A549 (cell line): ENCODE measurements at regions not wholly inside any gene's neighbourhood (a gene's known extent, or its start where the extent isn't known, plus 50 kb on each side); places are given as distances from the start of the nearest gene placed in this dataset.

Experiments used
- ATAC-seq, 2 experiments: fragments of 200-7000 bp in 1 of 2; fragments of >200 bp in 1 of 2; cut with Nextera tagmentation in 1 of 2; cut with Tn5 transposase in 1 of 2; 3 replicates each; pipeline versions ENCODE4 v1.8.0 to v1.9.1; 2018 to 2020; ENCODE audit warnings: mild to moderate bottlenecking in 1 of 2, moderate library complexity in 1 of 2
- CTCF ChIA-PET: fragments of 300-600 bp; sonication (Branson Sonifier 250); formaldehyde crosslinking; extraction: SDS; loops from one replicate; lab custom pipeline; 2021; ENCODE audit warnings: antibody characterized with exemption, inconsistent platforms; lab: Yijun Ruan, JAX
- POLR2A ChIA-PET: fragments of 350-600 bp; formaldehyde crosslinking; extraction: SDS; loops from one replicate; lab custom pipeline; 2021; ENCODE audit warnings: antibody characterized with exemption, inconsistent platforms; lab: Yijun Ruan, JAX
- DNase-seq, 2 experiments: peaks; one replicate each; pipeline versions ENCODE4 v3.0.0 to v3.0.0-alpha.2; 2011 to 2016; ENCODE audit warnings: low read depth in 1 of 2, low spot score in 1 of 2
- FAIRE-seq: peaks from 2 replicates; lab custom pipeline; 2011; peaks lifted over from hg19 to GRCh38; lab: Jason Lieb, UNC
- H3K27ac ChIP-seq, 2 experiments: fragments of >200 bp; sonication (Bioruptor Twin); formaldehyde crosslinking; 3 replicates each; pipeline ENCODE4 v1.5.1; 2016 to 2017
- H3K4me1 ChIP-seq: fragments of >200 bp; sonication (Bioruptor Twin); formaldehyde crosslinking; 3 replicates; pipeline ENCODE4 v1.6.1; 2016
- H3K4me2 ChIP-seq: fragments of >200 bp; sonication (Bioruptor Twin); formaldehyde crosslinking; 3 replicates; pipeline ENCODE4 v1.6.1; 2016
- H3K4me3 ChIP-seq: fragments of >200 bp; sonication (Bioruptor Twin); formaldehyde crosslinking; 3 replicates; pipeline ENCODE4 v1.5.1; 2016
- H3K9me3 ChIP-seq: fragments of >200 bp; sonication (Bioruptor Twin); formaldehyde crosslinking; 3 replicates; pipeline ENCODE4 v1.6.1; 2016
- EHF ChIP-seq: fragments of 250-450 bp; sonication (Bioruptor Pico); IDR thresholded peaks from 2 replicates; pipeline ENCODE4 v1.5.0; 2020; ENCODE audit warnings: mild to moderate bottlenecking
- EHMT2 ChIP-seq: fragments of 200-600 bp; sonication (generic); IDR thresholded peaks from 2 replicates; pipeline ENCODE4 v1.6.1; 2016; ENCODE audit warnings: antibody characterized with exemption, low read depth, mild to moderate bottlenecking, moderate library complexity
- FOSB ChIP-seq: fragments of 250-450 bp; sonication (Bioruptor Pico); IDR thresholded peaks from 2 replicates; pipeline ENCODE4 v1.5.0; 2020; ENCODE audit warnings: mild to moderate bottlenecking, moderate library complexity
- FOSL2 ChIP-seq, 2 experiments: fragments of 450-650 bp in 1 of 2; fragments of >200 bp in 1 of 2; sonication (Bioruptor Twin) in 1 of 2; formaldehyde crosslinking; IDR thresholded peaks; 2 replicates each; pipeline versions ENCODE4 v1.5.0 to v1.6.1; 2016 to 2020; ENCODE audit warnings: mild to moderate bottlenecking in 1 of 2, moderate library complexity in 1 of 2
- FOXS1 ChIP-seq: fragments of 250-450 bp; sonication (Bioruptor Pico); IDR thresholded peaks from 2 replicates; pipeline ENCODE4 v1.5.0; 2020; ENCODE audit warnings: mild to moderate bottlenecking, moderate library complexity
- MYC ChIP-seq: IDR thresholded peaks from 2 replicates; pipeline ENCODE4 v1.6.1; 2012; ENCODE audit warnings: mild to moderate bottlenecking, inconsistent platforms, low read length, improper control_type of control experiment, borderline replicate concordance
- NR3C1 ChIP-seq: fragments of >200 bp; sonication (Bioruptor Twin); formaldehyde crosslinking; IDR thresholded peaks from 3 replicates; pipeline ENCODE4 v1.6.1; 2017
- POLR2AphosphoS2 ChIP-seq: conservative IDR thresholded peaks from 2 replicates; pipeline ENCODE4 v1.6.1; 2012; ENCODE audit warnings: low read length, improper control_type of control experiment, inconsistent platforms
- RCOR1 ChIP-seq: fragments of 150-350 bp; IDR thresholded peaks from 2 replicates; pipeline ENCODE4 v1.6.1; 2014; ENCODE audit warnings: antibody characterized with exemption, low read length, low read depth
- RFX5 ChIP-seq: fragments of 450-650 bp; IDR thresholded peaks from 2 replicates; pipeline ENCODE4 v1.7.1; 2014; ENCODE audit warnings: antibody characterized with exemption, mild to moderate bottlenecking, moderate library complexity
- SMC3 ChIP-seq: fragments of >200 bp; sonication (Bioruptor Twin); formaldehyde crosslinking; IDR thresholded peaks from 3 replicates; pipeline ENCODE4 v1.6.1; 2018; ENCODE audit warnings: inconsistent platforms
- SREBF2 ChIP-seq: fragments of 450-650 bp; IDR thresholded peaks from 2 replicates; pipeline ENCODE4 v1.6.1; 2014; ENCODE audit warnings: mild to moderate bottlenecking, moderate library complexity
- TP53 ChIP-seq: fragments of 250-450 bp; sonication (Bioruptor Pico); IDR thresholded peaks from 2 replicates; pipeline ENCODE4 v1.5.0; 2021; ENCODE audit warnings: mild to moderate bottlenecking, moderate library complexity
- ZC3H11A ChIP-seq: fragments of 450-650 bp; IDR thresholded peaks from 2 replicates; pipeline ENCODE4 v1.6.1; 2014; ENCODE audit warnings: antibody characterized with exemption, mild to moderate bottlenecking
- ZNF302 ChIP-seq: fragments of 250-450 bp; sonication (Bioruptor Pico); IDR thresholded peaks from 2 replicates; pipeline ENCODE4 v1.9.0; 2021; ENCODE audit warnings: inconsistent platforms, mild to moderate bottlenecking, moderate library complexity
- WGBS: methylation state at CpG from one replicate; pipeline ENCODE4 v1.1.6; 2017; ENCODE audit errors: missing lambda C conversion rate; 5-methylcytosine and 5-hydroxymethylcytosine counted together
- TF ChIP-seq, protein P1 (sequence below): fragments of 450-650 bp; IDR thresholded peaks from 2 replicates; pipeline ENCODE4 v1.6.1; 2014; ENCODE audit warnings: antibody characterized with exemption
- TF ChIP-seq, protein P2 (sequence below): fragments of 250-450 bp; sonication (Bioruptor Pico); IDR thresholded peaks from 2 replicates; pipeline ENCODE4 v1.5.0; 2021; ENCODE audit warnings: mild to moderate bottlenecking, moderate library complexity, borderline replicate concordance
- TF ChIP-seq, protein P3 (sequence below): IDR thresholded peaks from 2 replicates; pipeline ENCODE4 v1.6.1; 2012; ENCODE audit warnings: low read depth, borderline replicate concordance
- TF ChIP-seq, protein P4 (sequence below): fragments of 200-600 bp; sonication (generic); IDR thresholded peaks from 2 replicates; pipeline ENCODE4 v1.6.1; 2016; ENCODE audit warnings: antibody characterized with exemption, mild to moderate bottlenecking, moderate library complexity
- TF ChIP-seq, protein P5 (sequence below): IDR thresholded peaks from 2 replicates; pipeline ENCODE4 v1.6.1; 2012
- TF ChIP-seq, protein P6 (sequence below): fragments of 250-450 bp; sonication (Bioruptor Pico); IDR thresholded peaks from 2 replicates; pipeline ENCODE4 v1.5.0; 2020; ENCODE audit warnings: low read depth, mild to moderate bottlenecking, moderate library complexity

DNA sequence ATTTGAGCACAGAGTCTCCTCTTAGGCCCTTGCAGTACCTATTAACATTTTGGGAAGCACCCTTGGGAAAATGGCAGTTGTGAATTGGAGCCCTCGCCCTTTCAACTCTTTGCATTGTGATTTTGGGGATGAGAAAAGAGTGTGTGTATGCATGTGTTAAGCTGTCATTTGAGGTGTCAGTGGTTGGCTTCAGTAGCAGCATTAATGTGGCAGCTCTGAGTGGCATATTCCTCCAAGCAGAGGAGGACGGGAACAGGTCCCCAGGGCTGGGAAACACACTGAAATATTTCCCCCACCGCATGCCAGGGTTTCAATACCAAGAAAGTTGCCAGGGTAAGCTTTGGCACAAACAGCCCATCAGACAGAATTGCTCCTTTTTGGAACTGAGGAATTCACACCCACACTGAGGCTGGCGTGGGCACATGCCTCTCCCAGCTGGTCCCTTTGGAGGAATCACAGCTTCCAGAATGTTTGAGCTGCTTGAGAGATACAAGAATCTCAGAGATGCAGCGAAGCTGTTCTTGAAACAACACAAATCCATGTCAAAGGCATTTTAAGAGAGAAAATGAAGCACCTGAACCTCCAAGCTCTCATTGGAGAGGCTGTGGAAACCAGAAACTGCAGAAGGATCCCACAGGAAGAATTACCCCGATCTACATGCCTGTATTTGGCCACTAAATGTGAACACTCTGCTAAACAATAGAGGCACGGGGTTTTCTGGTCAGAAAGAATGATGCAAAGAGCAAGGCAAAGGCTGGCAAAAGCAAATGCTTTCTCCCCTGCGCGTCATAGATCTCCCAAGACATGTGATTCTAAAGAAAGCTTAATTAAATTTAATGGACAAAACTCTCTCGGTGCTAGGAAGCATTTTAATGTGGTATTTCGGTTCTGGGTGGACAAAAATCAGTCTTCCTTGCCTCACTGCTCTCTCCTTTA lies 67.2 kb upstream of the RCN1 start (continued):
- TF ChIP-seq NR3C1 = no peak
- TF ChIP-seq, all 56 proteins: peak for 0

DNA sequence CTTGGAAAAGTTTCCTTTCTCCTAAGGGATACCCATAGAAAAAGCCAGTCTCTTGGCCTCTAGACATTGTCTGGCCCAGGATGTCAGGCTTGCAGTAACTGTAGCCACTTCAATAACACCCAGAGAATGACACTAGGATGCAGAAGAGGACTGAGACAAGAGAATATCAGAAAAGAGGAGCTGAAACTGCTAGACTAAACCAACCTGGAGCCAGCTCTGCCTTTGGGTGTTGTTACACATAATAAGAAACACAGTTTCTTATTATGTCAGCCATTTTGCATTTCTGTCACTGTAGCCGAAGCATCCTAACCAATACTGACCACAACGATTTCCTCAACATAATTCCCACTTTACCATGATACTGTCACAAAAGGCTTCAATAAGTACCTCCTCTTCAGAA lies 72.2 kb upstream of the RCN1 start:
- H3K4me2 ChIP-seq = no peak overlapping the region
- no peak for DNase-seq
- ChIA-PET POLR2A (no interaction called here), CTCF (no interaction called here)
- H3K4me1 ChIP-seq = no peaks in the 10 kb centered on the region
- H3K4me3 ChIP-seq = no peak overlapping the region
- no peak for ATAC-seq
- TF ChIP-seq, protein P1, sequence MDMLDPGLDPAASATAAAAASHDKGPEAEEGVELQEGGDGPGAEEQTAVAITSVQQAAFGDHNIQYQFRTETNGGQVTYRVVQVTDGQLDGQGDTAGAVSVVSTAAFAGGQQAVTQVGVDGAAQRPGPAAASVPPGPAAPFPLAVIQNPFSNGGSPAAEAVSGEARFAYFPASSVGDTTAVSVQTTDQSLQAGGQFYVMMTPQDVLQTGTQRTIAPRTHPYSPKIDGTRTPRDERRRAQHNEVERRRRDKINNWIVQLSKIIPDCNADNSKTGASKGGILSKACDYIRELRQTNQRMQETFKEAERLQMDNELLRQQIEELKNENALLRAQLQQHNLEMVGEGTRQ = no peak
- TF ChIP-seq RFX5 (no peak), ZC3H11A (no peak), RCOR1 (no peak), POLR2AphosphoS2 (no peak), NR3C1 (no peak), SMC3 (no peak), TP53 (CRISPR knock-in tag) (no peak)
- TF ChIP-seq, protein P2, sequence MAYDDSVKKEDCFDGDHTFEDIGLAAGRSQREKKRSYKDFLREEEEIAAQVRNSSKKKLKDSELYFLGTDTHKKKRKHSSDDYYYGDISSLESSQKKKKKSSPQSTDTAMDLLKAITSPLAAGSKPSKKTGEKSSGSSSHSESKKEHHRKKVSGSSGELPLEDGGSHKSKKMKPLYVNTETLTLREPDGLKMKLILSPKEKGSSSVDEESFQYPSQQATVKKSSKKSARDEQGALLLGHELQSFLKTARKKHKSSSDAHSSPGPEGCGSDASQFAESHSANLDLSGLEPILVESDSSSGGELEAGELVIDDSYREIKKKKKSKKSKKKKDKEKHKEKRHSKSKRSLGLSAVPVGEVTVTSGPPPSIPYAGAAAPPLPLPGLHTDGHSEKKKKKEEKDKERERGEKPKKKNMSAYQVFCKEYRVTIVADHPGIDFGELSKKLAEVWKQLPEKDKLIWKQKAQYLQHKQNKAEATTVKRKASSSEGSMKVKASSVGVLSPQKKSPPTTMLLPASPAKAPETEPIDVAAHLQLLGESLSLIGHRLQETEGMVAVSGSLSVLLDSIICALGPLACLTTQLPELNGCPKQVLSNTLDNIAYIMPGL (CRISPR knock-in tag) = no peak
- TF ChIP-seq, protein P3, sequence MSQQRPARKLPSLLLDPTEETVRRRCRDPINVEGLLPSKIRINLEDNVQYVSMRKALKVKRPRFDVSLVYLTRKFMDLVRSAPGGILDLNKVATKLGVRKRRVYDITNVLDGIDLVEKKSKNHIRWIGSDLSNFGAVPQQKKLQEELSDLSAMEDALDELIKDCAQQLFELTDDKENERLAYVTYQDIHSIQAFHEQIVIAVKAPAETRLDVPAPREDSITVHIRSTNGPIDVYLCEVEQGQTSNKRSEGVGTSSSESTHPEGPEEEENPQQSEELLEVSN = no peak
- TF ChIP-seq, all 56 proteins: peak for 0
- H3K27ac ChIP-seq = no peak overlapping the region
- H3K9me3 ChIP-seq = no peaks in the 10 kb centered on the region
- WGBS = 53% methylated on average over 2 of the region's 2 CpGs
- FAIRE-seq = no peak

DNA sequence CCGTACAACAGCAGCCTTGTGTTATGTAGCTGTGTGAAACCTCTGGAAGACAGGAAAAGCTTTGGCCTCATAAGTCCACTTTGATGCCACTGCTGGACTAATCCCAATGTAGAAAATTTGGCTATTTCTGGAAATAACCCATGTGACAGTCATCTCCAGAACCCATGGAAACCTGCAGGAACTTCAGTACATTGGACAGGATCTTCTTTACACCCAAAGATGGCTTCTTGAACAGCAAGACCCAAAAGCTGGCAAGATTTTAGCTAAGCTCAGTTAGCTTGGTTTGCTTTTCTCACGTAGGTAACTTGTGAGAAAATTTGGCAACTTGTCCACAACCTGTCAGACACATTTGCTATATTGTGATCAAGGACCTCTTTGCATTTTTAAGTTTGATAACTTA lies 74.8 kb upstream of the RCN1 start:
- H3K4me1 ChIP-seq = no peaks in the 10 kb centered on the region
- H3K4me3 ChIP-seq = no peak overlapping the region
- CTCF ChIA-PET = interaction anchor here (1.0 to 1.6 kb wide), 3 partner anchors 9 to 145 kb away, joined by 3 to 5 read pairs (median 4); no protein-coding TSS in a partner anchor
- H3K27ac ChIP-seq = no peak overlapping the region
- H3K4me2 ChIP-seq = no peak overlapping the region
- ATAC-seq = no peak
- POLR2A ChIA-PET = no interaction called here
- H3K9me3 ChIP-seq = no peaks in the 10 kb centered on the region
- 35% methylated on average over 2 of the region's 2 CpGs for WGBS
- no peak for DNase-seq
- FAIRE-seq = no peak
- TF ChIP-seq FOSL2 (IDR thresholded peaks at IDR 0.05) (no peak), FOSL2 (CRISPR knock-in tag; IDR thresholded peaks at IDR 0.05) (no peak), FOXS1 (CRISPR knock-in tag) (no peak), EHF (CRISPR knock-in tag) (no peak), FOSB (CRISPR knock-in tag) (no peak), ZNF302 (CRISPR knock-in tag) (no peak), MYC (no peak), TP53 (CRISPR knock-in tag) (no peak), EHMT2 (no peak), SREBF2 (no peak)
- TF ChIP-seq, protein P4, sequence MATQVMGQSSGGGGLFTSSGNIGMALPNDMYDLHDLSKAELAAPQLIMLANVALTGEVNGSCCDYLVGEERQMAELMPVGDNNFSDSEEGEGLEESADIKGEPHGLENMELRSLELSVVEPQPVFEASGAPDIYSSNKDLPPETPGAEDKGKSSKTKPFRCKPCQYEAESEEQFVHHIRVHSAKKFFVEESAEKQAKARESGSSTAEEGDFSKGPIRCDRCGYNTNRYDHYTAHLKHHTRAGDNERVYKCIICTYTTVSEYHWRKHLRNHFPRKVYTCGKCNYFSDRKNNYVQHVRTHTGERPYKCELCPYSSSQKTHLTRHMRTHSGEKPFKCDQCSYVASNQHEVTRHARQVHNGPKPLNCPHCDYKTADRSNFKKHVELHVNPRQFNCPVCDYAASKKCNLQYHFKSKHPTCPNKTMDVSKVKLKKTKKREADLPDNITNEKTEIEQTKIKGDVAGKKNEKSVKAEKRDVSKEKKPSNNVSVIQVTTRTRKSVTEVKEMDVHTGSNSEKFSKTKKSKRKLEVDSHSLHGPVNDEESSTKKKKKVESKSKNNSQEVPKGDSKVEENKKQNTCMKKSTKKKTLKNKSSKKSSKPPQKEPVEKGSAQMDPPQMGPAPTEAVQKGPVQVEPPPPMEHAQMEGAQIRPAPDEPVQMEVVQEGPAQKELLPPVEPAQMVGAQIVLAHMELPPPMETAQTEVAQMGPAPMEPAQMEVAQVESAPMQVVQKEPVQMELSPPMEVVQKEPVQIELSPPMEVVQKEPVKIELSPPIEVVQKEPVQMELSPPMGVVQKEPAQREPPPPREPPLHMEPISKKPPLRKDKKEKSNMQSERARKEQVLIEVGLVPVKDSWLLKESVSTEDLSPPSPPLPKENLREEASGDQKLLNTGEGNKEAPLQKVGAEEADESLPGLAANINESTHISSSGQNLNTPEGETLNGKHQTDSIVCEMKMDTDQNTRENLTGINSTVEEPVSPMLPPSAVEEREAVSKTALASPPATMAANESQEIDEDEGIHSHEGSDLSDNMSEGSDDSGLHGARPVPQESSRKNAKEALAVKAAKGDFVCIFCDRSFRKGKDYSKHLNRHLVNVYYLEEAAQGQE = no peak
- TF ChIP-seq, protein P2 (CRISPR knock-in tag) = no peak
- TF ChIP-seq, protein P5, sequence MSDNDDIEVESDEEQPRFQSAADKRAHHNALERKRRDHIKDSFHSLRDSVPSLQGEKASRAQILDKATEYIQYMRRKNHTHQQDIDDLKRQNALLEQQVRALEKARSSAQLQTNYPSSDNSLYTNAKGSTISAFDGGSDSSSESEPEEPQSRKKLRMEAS = no peak
- TF ChIP-seq, protein P1 = no peak
- TF ChIP-seq, protein P6, sequence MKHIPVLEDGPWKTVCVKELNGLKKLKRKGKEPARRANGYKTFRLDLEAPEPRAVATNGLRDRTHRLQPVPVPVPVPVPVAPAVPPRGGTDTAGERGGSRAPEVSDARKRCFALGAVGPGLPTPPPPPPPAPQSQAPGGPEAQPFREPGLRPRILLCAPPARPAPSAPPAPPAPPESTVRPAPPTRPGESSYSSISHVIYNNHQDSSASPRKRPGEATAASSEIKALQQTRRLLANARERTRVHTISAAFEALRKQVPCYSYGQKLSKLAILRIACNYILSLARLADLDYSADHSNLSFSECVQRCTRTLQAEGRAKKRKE = no peak
